Stimulated activated CD4-positive, alpha-beta T cell treated with anti-CD3 and anti-CD28 coated beads, Interleukin-4, amount 100 ng/mL, for 1 hour (primary cell): ENCODE measurements at regions not wholly inside any gene's neighbourhood (a gene's known extent, or its start where the extent isn't known, plus 50 kb on each side); places are given as distances from the start of the nearest gene placed in this dataset.
"Not testable (repeated sequence)": the region's sequence is repeated elsewhere in the genome, so short reads cannot be mapped to it uniquely, and the experiment has no call there.

ENCODE experiments used
- DNase-seq: peaks from one replicate; pipeline ENCODE4 v3.0.0-alpha.2; 2020

DNA sequence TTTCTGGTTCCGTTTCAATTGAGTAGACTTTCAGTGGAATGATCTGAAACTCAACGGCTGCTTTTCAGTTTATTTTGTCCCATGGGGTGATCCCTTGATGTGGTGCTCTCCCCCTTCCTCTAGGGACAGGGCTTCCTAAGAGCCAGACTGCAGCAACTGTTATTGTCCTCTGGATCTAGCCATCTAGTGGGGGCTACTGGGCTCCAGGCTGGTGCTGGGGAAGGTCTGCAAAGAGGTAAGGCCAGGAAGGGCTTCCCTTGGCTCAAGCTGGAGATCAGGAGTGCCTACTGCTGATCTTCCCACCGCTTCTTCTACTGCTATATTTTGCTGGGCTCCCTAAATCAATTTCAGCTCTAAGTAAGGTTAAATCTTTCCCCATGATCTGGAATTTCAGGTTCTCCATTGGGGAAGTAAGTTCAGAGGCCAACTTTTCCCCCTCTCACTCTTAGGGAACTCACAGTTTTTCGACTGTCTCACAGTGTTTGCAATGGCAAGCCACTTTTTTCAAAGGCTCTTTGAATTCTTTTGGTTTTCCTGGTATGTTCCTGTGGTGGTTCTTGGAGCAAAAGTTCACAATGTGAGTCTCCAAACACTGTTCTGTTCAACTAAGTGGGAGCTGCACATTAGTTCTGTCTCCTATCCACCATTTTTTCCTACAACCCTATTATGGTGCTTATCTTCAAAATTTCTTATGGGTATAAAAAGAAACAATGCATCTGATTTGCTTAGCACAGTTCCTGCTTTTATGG, 286.2 kb upstream of the EXOC2 start:
- no peak for DNase-seq

DNA sequence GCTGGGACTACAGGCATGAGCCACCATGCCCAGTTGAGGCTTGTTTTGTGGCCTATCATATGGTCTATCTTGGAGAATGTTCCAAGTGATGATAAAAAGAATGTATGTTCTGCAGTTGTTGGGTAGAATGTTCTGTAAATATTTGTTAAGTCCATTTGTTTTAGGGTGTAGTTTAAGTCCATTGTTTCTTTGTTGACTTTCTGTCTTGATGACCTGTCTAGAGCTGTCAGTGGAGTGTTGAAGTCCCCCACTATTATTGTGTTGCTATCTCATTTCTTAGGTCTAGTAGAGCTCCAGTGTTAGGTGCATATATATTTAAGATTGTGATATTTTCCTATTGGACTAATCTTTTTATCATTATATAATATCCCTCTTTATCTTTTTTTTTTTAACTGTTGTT, 284.3 kb upstream of the EXOC2 start:
- DNase-seq, result not testable (repeated sequence)

DNA sequence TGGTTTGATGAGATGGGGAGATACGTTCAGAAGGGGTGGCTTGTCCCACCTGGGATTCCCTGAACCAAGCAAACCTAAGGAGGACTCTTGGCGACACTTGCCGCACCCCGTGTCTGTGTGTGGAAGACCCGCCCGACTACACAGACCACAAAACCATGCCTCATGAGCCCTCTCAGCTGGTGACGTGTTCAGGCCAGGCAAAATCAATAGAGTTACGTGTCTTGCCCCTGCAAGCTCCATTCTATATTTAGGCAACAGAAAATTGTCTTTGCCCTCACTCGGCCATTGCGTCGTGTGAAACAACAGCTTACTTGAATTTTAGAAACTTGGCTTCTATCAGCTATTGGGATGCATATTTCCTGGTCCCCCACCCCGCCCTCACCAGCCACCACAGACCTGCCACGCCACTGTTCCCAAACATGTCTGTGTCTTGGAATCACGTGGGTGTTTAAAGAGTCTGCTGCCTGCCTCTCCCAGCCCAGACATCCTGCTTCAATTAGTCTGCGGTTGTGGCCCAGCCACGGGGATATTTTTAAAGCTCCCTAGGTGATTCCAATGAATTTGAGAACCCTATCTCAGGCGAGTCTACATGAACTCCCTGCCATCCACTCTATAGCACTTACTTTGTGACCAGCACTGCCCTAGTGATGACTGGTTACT, 279.2 kb upstream of the EXOC2 start:
- DNase-seq, result no peak

DNA sequence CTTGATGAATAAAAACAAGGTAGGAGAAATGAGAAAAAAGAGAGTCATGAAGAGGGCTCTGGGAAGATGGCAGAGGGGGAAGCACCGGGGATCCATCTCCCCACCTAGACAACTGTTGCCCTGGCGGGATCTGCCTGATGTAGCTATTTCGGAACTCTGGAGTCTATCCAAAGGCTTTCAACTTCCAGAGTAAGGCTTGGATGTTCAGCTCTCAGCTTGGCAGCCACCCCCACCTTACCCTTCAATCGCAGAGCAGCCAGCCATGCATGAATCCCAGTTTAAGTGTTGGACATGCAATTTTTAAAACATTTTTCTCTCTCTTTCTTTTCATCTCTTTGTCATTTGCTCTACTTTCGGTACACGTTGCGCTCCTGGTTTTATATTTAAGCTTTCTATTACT, 275.9 kb upstream of the EXOC2 start:
- no peak for DNase-seq

DNA sequence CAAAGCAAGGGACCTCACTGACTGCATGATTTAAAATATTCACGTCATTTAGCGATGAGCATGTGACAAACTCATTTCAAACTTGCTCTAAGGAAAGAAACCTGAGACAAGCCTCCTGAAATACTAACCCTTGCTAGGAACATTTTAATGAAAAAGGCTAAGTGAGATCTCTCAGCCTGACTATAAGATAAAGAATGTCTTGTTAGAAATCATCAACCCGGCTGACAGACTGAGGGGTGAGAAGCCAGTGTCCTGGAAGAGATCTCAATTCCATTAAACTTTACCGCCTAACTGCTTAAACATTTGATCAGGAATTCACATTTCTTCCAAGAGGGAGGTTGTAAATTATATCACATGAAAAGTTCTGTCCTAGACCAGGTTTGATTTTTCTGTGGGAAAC, 274.8 kb upstream of the EXOC2 start:
- DNase-seq, result no peak

DNA sequence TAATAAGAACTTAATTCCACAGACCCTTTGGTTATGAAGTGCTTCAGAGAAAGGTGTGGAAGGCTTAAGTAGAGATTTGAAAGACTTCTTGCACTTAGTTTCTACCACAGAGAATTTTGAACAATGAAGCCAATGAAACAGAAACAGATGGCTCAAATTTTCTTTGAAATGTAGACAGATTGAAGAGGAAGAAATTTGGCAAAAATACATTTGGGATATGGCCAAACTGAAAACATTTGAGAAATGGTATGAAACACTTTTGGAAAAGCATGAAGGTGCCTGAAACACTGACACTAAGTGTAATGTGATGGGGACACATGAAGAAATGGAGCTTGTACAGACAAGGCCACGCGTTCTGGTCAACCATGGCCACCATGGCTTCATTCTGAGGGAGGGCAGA, 272.4 kb upstream of the EXOC2 start:
- no peak for DNase-seq

DNA sequence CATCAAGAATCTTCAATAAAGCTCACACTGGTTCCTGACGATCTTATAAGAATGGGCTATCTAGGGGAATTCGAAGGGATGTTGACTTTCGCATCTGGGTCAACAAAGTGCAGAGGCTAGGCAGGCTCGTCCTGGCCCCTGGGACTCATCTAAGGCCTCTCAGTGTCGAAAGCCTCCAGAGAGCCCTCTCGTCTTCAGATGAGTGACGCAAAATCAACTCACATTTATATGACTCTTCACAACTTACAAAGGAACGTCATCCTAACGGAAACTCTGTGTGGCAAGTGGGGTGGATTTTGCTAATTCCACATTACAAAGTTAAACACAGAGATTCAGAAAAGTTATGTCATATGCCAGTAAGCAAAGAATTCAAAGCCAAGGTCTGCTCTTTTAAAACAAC, 270.5 kb upstream of the EXOC2 start:
- DNase-seq, result no peak

DNA sequence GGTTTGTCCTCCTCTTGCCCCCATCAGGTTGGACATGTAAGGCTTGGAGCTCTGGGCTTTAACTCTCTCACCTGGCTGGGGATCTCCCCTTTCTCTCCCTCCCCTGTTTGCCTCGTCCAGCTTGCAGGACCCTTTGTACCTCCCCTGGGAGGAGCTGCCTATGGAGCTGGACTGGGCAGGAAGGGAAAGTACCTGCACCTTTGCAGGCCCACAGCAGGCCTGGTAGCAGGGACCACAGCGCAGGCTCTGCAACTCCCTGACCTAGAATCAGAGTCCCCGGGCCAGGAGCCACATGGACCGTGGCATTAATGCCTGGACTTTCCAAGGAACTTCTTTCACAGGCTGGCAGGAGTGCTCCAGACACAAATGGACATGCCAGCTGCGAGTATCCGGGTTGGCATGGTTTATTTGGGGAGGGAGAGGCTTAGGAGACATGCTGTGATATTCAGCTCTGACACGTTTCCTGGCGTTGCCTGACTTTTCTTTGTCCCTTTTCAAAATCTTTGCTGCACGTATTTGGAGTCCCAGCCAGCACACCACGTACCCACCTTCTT, 268.5 kb upstream of the EXOC2 start:
- DNase-seq, result no peak

DNA sequence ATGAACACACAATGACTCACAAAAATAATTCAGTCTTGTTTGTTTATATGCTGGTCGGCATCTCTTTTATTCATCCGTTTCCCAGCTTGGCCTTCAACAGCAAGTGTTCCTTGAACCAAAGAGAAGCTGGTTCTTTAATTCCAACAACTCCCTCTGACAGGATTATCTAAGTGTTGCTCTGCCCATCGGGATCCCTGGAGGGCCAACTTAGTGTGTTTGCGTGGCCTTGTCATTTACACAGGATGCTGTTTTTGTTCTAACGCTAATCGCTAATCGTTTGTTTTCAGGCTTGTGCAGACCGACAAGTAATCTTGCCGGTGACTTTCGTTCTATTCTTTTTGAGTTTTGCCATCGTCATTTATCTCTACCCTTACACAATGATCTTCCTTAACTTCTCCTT, 267.4 kb upstream of the EXOC2 start:
- no peak for DNase-seq

DNA sequence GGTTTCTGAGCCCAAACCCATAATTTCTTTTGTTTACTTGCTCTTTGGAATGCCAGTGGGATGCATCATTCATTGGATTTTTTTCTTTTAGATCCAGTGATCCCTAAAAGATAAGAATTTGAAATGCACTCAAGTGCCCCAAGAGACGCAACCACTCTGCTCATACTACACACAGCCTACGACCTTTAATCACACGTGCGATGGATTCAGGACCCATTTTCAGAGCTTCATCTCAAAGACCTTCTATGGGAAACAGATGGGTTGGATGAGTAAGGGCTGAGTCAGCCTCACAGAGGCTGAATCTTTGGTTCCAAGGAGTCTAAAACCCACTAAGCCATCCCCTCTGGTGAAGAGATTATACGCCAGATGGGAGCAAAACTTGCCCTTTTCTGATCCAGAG, 265.5 kb upstream of the EXOC2 start:
- DNase-seq, result no peak

DNA sequence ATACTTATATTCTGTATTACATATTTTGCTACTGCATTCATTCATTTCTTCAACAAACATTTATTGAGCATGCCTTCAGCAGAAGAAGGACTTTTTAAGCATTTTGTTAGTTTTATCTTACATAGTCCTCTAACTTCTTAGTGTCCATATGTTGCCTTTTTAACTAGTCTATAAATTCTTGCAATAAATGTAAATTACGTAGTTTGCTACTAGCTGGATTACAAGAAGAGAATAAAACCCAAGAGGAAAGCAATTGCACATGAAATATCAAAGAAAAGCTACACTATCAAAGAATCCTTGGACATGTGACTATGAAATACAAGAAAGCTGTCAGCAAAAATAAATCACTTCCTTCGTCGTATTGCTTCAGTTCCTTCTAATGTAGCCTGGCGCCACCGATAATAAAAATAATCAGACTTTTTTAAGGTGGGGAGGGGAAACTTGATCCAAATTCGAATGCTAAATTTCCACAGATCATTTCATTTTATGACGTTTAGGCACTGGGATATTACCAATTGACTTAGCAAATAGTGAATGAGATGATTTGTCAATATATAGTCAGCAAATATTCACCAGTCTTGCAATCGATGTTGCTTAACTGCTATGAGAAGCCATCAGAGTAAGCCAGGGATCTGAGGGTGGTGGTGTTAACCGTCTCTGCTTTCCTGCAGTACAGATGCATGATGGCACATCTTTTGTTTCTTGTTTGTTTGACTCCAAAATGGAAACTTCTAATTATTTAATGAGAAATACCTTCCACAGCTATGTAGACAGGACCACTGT, 258.7 kb upstream of the EXOC2 start:
- DNase-seq, result no peak

DNA sequence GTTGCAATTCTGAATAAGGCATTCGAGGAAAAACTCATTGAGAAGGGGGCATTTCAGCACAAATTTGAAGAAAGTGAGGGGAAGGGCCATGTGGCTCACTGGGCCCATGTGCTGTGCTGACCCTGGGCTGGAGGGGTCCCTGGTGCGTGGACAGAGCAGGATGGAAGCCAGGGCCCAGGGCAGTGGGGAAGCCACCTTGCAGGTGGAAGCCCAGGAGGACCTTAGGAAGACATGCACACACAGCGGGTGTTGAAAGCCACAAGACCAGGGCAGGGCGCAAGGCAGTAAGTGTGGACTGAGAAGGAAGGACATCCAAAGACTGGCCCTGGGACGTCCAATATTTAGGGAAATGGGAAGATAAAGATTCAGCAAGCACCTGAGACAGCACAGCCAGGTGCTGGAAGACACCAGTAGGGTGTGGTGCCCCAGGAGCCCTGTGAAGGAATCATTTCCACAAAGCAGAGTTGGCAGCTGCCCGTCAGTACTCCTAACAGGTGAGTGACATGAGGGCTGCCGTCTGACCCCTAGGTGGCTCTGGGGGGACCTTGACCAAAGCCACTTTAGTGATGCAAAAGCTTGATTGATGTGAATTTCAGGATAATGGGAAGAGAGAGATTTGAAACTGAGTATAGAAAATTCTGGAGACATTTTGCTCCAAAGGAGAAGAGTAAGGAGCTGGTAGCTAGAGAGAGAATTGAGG, 254.4 kb upstream of the EXOC2 start:
- no peak for DNase-seq

DNA sequence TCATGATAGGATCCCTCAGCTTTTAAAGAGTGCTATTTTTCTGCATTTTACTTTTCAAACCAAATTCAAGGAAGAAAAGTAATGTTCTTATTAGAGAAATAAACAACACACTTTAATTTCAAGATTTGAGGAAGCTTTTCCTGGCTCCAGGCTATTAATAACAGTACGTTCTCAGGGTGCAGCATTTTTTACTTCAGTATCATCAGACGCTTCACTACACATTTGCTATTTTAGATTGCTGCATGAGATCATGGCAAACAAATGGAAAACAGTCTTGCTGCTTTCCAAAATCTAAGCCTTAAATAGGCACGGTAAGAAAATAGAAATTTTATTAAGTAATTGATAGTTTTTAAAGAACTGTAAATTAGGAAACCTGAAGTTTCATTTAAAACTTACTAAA, 253.6 kb upstream of the EXOC2 start:
- no peak for DNase-seq

DNA sequence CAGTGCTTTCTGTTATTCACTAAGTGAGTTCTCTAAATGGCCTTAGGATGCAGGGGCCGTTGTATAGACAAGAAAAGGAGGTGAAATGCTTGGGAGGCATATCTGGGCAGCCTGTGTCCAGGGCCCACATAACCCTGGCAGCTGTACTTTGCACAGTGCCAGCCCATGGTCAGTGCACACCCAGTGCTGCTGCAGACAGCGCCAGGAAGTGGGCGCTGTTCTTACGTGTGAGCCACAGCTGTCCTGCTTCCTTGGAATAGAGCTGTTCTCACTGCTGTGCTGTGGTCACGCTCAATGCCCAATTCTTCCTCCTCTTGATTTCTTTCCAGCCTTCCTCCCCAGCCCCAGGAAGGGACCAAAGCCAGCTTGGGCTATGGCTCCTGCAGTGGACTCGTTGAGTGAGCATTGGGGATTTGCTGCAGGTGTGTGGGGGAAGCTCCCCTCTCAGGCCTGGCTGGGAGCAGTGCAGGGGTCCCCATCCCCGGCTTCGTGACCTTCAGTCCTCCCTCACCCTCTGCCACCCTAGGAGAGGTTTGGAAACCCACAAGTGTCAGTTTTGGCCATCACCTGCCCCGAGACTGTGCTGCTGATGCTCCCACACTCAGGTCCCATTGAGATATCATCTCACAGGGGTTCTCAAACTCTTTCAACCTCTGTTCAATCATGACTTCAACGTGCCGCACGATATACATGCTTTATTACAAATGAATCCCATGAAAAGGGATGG, 246.8 kb upstream of the EXOC2 start:
- DNase-seq, result no peak

DNA sequence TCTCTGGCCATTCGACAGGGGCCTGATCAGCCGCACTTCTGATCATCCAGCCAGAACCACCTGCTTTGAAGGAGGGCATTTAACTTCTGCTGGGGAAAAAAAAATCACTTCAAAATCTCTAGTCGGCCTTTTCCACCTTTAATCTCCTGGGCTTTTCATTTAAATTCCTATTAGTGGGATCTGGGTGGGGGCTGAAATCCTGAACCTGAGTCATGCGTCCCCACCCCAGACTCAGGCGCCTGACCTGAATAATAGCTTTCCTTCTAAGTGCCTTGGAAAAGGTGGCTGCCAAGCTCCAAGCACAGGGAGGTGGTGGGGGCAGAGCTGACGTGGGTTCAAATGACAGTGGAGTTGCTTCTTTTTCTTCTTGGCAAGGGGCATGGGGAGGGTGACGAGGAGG, 246.0 kb upstream of the EXOC2 start:
- DNase-seq, result no peak

DNA sequence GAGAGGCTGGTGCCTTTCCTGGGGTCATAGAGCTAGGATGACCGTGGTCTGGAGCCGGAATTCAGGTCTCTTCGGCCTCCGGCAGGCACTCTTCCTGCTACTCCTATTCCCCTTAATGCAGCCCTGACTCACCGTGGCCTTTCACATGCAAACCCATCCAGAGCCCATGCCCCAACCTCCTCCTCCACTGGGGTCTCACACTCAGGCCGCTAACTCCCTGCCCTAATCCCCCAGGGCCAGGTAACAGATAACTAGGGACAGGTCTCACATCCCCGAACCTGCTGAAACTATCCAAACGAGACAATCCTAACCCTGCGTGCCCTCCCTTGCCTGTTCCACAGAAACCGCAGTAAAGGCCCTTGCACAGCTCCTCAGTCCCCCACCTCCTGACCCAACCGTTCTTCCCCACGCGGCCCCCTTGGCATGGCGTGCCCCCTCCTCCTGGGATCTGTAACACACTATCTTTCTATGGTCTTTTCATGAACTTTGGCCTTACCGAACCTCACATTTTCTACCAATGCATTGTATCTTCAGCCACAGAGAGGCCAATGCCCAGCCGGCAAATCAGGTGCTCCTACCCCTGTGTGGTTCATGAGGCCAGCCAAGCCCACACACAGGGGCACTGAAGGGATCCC, 245.4 kb upstream of the EXOC2 start:
- no peak for DNase-seq

DNA sequence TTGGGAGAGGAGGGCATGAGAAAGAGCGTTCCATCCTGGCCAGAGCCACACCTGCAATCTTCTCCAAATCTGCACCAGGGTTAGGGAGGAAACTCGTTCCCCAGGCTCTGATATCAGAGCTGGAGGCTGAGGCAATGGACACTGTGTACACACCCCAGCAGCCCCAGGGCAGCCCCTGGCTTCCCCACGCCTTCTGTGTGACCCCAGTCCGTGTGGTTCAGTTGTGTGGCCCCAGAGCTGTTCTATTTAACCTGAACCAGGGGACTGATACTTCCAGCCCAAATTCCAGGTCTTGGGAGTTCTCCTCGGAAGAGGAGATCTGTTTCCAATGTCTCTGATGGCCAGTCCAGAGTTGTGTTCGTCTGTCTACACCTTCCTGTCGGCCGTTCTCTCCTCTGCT, 242.6 kb upstream of the EXOC2 start:
- DNase-seq, result no peak

DNA sequence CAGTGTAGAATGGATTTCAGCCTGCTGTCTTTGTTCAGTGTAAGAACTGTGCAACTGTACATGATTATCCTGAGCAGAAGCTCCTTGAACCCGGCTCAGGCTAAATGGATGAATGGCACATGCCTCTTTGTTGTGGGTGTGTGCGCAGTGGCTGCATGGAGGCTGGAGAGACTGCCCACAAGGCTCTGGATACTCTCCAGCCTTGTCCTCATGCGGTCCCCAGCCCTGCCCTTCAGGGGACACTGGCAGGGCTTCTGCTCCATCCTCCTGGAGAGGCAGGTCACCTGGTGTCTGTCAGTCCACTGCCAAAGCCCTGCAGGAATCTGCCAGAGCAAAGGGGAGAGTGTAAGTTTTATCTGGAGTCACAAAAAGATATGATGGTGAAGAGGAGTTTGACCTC, 241.7 kb upstream of the EXOC2 start:
- DNase-seq, result no peak

DNA sequence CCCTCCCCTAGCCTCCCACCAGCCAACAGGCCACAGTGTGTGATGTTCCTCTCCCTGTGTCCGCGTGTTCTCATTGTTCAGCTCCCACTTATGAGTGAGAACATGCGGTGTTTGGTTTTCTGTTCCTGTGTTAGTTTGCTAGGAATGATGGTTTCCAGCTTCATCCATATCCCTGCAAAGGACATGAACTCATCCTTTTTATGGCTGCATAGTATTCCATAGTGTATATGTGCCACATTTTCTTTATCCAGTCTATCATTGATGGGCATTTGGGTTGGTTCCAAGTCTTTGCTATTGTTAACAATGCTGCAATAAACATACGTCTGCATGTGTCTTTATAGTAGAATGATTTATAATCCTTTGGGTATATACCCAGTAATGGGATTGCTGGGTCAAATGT, 239.0 kb upstream of the EXOC2 start:
- DNase-seq, result not testable (repeated sequence)

DNA sequence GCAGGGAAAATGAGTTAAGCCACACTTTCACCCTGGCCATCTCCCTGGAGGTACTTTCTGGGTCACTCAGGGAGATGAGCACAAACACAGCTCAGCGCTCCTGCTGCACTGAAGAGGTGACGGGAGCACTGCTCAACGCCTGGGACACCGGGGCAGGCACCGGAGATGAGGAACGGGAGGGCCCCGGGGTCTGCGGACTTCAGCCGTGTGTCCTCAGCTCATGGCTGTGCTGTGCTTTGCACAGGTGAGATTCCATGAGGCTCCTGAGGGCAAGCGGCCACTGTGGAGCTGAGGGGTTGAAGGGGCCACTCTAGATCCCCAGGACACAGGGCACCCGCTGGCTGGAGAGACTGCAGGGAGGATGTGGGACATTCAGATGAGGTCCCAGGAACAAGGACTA, 234.2 kb upstream of the EXOC2 start:
- no peak for DNase-seq

DNA sequence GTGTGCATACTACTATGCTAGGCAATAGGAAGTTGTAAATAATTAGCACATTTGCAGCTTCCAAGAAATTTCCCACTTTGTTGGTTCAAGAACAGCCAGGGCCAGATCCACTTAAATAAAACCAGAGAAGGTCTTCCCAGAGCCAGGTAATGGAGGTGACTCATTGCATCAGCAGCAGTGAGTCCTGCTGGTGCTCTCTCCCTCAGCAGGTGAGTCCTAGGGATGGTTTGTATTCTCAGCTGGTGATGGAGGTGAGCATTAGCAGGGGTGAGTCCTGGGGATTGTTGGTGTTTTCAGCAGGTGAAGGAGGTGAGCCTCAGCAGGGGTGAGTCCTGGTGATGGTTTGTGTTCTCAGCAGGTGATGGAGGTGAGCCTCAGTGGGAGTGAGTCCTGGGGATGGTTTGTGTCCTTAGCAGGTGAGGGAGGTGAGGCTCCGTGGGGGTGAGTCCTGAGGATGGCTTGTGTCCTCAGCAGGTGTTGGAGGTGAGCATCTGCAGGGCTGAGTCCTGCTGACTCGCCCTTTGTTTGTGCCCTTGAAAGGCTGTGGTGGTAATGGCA, 232.8 kb upstream of the EXOC2 start:
- DNase-seq, result no peak

DNA sequence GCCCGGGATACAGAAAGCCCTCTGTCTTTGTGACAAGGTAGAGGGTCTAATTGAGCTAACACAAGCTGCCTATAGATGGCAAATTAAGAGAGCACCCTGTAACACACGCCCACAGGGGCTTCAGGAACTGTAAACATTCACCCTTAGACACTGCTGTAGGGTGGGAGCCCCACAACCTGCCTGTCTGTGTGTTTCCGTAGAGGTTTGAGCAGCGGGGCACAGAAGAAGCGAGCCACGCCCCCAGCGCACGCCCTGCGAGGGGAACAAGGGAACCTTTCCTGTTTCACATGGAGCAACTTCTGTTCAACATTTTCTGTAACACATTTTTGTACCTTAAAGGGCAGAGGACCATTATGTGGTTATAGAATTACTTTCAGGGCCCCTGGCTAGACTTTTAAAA, 231.7 kb upstream of the EXOC2 start:
- DNase-seq, result no peak
